ENCODE measurements at regions not wholly inside any gene's neighbourhood (a gene's known extent, or its start where the extent isn't known, plus 50 kb on each side); places are given as distances from the start of the nearest gene placed in this dataset.

DNA sequence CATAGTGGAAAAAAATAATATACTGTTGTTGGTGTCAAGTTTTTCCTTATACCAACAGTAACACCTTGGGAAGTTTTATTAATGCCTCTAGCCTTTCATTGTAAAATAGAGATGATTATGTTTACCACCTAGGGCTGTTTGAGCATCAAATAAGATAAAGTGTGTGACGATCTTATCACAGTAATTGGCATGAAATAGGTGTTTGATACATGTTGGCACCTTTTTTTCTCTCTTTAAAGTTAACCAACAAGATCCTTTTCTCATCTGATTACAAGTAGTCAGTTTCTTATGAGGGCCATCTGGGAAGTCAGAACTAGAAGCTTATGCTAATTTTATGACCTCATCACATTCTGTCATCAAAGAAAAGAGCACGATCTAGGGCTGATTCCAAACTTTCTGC lies 669.5 kb downstream of the CCSER2 start:
- TF ChIP-seq, protein P1, sequence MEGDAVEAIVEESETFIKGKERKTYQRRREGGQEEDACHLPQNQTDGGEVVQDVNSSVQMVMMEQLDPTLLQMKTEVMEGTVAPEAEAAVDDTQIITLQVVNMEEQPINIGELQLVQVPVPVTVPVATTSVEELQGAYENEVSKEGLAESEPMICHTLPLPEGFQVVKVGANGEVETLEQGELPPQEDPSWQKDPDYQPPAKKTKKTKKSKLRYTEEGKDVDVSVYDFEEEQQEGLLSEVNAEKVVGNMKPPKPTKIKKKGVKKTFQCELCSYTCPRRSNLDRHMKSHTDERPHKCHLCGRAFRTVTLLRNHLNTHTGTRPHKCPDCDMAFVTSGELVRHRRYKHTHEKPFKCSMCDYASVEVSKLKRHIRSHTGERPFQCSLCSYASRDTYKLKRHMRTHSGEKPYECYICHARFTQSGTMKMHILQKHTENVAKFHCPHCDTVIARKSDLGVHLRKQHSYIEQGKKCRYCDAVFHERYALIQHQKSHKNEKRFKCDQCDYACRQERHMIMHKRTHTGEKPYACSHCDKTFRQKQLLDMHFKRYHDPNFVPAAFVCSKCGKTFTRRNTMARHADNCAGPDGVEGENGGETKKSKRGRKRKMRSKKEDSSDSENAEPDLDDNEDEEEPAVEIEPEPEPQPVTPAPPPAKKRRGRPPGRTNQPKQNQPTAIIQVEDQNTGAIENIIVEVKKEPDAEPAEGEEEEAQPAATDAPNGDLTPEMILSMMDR (IDR thresholded peaks at IDR 0.05) = no peak
- TF ChIP-seq EP300 (IDR thresholded peaks at IDR 0.05) = no peak
